VCaP (cell line): ENCODE measurements at regions not wholly inside any gene's neighbourhood (a gene's known extent, or its start where the extent isn't known, plus 50 kb on each side); places are given as distances from the start of the nearest gene placed in this dataset.
"Not testable (repeated sequence)": the region's sequence is repeated elsewhere in the genome, so short reads cannot be mapped to it uniquely, and the experiment has no call there.

ENCODE experiments used
- H3K27ac ChIP-seq: fragments of 450-650 bp; 2 replicates; pipeline ENCODE4 v1.5.1; 2017
- TF ChIP-seq, protein P1 (sequence below): fragments of 450-650 bp; conservative IDR thresholded peaks from 2 replicates; pipeline ENCODE4 v1.5.1; 2017; ENCODE audit warnings: mild to moderate bottlenecking, moderate library complexity

GRCh38 chr10:33482486-33482885 is 148.0 kb upstream of the NRP1 start:
- TF ChIP-seq, protein P1, sequence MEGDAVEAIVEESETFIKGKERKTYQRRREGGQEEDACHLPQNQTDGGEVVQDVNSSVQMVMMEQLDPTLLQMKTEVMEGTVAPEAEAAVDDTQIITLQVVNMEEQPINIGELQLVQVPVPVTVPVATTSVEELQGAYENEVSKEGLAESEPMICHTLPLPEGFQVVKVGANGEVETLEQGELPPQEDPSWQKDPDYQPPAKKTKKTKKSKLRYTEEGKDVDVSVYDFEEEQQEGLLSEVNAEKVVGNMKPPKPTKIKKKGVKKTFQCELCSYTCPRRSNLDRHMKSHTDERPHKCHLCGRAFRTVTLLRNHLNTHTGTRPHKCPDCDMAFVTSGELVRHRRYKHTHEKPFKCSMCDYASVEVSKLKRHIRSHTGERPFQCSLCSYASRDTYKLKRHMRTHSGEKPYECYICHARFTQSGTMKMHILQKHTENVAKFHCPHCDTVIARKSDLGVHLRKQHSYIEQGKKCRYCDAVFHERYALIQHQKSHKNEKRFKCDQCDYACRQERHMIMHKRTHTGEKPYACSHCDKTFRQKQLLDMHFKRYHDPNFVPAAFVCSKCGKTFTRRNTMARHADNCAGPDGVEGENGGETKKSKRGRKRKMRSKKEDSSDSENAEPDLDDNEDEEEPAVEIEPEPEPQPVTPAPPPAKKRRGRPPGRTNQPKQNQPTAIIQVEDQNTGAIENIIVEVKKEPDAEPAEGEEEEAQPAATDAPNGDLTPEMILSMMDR: no peak
- H3K27ac ChIP-seq: no peak overlapping the region

DNA sequence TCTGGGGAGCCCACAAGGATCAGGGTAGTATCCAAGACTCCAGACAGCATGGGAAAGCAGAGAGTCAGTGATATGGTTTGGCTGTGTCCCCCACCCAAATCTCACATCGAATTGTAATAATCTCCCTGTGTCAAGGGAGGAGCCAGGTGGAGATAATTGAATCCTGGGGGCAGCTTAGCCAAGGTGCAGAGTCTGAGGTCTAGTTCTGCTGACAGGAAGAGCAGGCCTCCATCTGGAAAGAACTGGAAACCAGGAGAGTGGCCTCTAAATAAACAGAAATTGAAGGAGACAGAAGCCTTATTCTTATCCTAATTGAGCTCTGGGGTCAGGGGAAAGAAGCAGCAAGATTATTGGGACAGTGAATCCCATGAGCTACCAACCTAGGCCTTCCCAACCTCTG is 146.7 kb upstream of the NRP1 start:
- peak overlapping the region; percentile 96 for H3K27ac ChIP-seq
- TF ChIP-seq, protein P1: no peak

GRCh38 chr10:33480417-33480816 is 145.9 kb upstream of the NRP1 start:
- H3K27ac ChIP-seq: peak overlapping the region; percentile 96

- peak overlapping the region; percentile 96 for H3K27ac ChIP-seq
- TF ChIP-seq, protein P1: no peak
These were observed 144.2 kb upstream of the NRP1 start for GRCh38 chr10:33478675-33479125.

DNA sequence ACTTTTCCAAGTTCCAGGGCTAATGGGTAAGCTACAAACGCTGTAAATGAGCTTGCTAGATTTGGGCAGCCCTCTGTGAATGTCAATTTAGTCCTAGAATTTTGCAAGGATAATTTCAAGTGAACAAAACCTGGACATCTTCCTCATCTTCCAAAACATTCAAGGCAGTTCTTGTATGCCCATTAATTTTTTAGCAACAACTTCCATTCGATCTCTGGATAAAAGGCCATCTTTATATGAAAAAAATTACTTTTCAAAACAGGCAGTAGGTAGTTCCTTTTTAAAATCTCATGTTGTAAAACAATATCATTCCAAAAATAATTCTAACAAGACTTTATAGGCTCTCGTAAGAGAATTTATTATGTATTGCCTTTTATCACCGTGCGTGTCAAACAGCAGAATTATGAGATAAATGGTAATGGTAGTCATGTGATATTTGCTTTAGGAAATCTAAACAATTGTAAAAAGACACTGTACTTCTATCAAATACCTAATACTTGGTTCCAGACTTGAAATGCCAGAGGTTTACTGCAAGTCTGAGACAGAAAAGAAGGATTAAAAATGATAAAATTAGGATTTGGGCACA is 143.7 kb upstream of the NRP1 start:
- TF ChIP-seq, protein P1: no peak
- H3K27ac ChIP-seq: peak overlapping the region; percentile 96

DNA sequence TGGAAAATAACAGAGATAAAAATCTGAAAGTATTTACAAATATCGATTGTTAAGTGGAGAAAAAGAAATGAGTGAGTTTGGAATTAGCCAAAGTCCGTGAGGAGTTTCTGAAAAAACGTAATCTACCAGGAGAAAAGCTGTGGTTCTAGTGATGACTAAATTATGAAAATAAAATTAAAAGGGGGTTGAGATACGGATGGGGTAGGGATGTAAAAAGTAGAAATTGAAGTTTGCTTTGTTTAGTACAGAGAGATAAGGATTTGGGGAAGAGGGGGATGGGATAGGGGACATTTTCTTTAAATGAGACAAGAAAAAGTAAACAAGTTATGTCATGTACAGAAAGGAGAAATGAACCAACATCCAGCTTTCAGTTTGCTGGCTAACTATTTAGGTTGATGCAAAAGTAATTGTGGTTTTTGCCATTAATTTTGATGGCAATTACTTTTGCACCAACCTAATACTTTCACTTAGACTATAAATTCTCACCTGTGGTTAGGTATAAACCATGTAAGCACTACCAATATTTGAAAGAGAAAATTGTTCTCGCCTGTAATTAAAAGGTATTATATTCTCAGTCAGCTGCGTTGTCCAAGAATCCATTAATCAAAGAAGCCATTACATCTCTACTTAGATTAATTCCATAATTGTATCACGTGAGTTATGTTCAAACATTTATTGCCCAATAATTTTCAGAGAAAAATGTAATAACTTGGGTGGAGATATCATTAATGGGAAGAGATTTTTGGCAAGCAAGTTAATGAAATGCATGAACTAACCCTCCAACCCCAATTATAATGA is 143.0 kb upstream of the NRP1 start:
- TF ChIP-seq, protein P1: no peak
- peak overlapping the region; percentile 96 for H3K27ac ChIP-seq

DNA sequence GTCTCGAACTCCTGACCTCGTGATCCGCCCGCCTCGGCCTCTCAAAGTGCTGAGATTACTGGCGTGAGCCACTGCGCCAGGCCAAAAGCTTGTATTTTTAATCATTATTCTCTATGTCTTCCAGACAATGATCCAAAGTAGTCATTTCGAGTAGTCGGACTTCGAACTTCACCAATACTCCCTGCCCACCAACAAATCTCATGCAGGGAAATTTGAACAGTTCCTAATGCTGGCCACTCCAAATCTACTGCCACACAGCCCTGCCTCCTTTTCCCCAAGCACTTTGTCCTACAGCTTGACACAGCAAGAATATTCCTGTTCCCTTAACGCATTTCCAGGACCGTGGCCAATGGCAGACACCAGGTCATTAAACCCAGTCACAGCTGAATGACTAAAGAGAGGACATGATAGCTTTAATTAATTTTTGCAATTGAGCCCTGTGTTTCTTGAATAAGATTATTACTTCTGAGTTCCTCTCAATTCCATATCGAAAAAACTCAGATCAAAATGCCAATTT is 142.3 kb upstream of the NRP1 start:
- peak overlapping the region; percentile 96 for H3K27ac ChIP-seq
- TF ChIP-seq, protein P1: no peak

GRCh38 chr10:33473688-33474087 is 139.2 kb upstream of the NRP1 start:
- TF ChIP-seq, protein P1: no peak
- H3K27ac ChIP-seq: no peak overlapping the region

GRCh38 chr10:33468006-33468405 is 133.5 kb upstream of the NRP1 start:
- not testable (repeated sequence) for H3K27ac ChIP-seq
